GM23338 (cell line): ENCODE measurements at regions not wholly inside any gene's neighbourhood (a gene's known extent, or its start where the extent isn't known, plus 50 kb on each side); places are given as distances from the start of the nearest gene placed in this dataset.
A peak's percentile ranks its signal among the peaks of the same experiment; 100 is the strongest.

Experiments used
- ATAC-seq: fragments of 200-7000 bp; cut with Tn5 transposase; 3 replicates; pipeline ENCODE4 v1.9.1; 2020
- DNase-seq: peaks from one replicate; pipeline ENCODE4 v3.0.0-alpha.2; 2015; ENCODE audit warnings: low spot score
- H2AFZ ChIP-seq: fragments of 200-600 bp; sonication (generic); 2 replicates; pipeline ENCODE4 v1.8.0; 2016; ENCODE audit warnings: antibody characterized with exemption, mild to moderate bottlenecking, moderate library complexity
- H3F3A ChIP-seq: fragments of 200-600 bp; sonication (generic); replicated peaks from 2 replicates; pipeline ENCODE4 v1.8.0; 2017; ENCODE audit warnings: antibody characterized with exemption, mixed run types, low read depth
- H3K27ac ChIP-seq: fragments of 200-600 bp; sonication (generic); 2 replicates; pipeline ENCODE4 v1.6.1; 2016; ENCODE audit warnings: low read depth
- H3K27me3 ChIP-seq: fragments of 200-600 bp; sonication (generic); 2 replicates; pipeline ENCODE4 v1.8.0; 2016; ENCODE audit warnings: mild to moderate bottlenecking, mixed run types, moderate library complexity; ENCODE audit not compliant: insufficient read depth
- H3K36me3 ChIP-seq: fragments of 200-600 bp; sonication (generic); 2 replicates; pipeline ENCODE4 v1.8.0; 2016; ENCODE audit warnings: mild to moderate bottlenecking; ENCODE audit not compliant: insufficient read depth
- H3K4me1 ChIP-seq: fragments of 200-600 bp; sonication (generic); 2 replicates; pipeline ENCODE4 v1.8.0; 2016; ENCODE audit warnings: mild to moderate bottlenecking, moderate library complexity; ENCODE audit not compliant: insufficient read depth
- H3K4me2 ChIP-seq: fragments of 200-600 bp; sonication (generic); 2 replicates; pipeline ENCODE4 v1.7.1; 2017; ENCODE audit warnings: mixed run types
- H3K4me3 ChIP-seq: fragments of 200-600 bp; sonication (generic); 2 replicates; pipeline ENCODE4 v1.6.1; 2016; ENCODE audit warnings: mixed run types
- H3K79me2 ChIP-seq: fragments of 200-600 bp; sonication (generic); replicated peaks from 2 replicates; pipeline ENCODE4 v1.8.0; 2017; ENCODE audit warnings: mild to moderate bottlenecking; ENCODE audit not compliant: insufficient read depth
- H3K9me2 ChIP-seq: fragments of 200-600 bp; sonication (generic); 2 replicates; pipeline ENCODE4 v1.8.0; 2017; ENCODE audit not compliant: insufficient read depth
- H4K20me1 ChIP-seq: fragments of 200-600 bp; sonication (generic); replicated peaks from 2 replicates; pipeline ENCODE4 v1.8.0; 2017; ENCODE audit warnings: mild to moderate bottlenecking; ENCODE audit not compliant: insufficient read depth
- H3K27ac Mint-ChIP-seq: 2 replicates; pipeline ENCODE4 v1.8.0; 2020; ENCODE audit warnings: inconsistent platforms, mild to moderate bottlenecking, moderate library complexity, mixed read lengths
- H3K27me3 Mint-ChIP-seq: 3 replicates; pipeline ENCODE4 v1.8.0; 2022; ENCODE audit warnings: low read depth, mild to moderate bottlenecking, moderate library complexity, mixed read lengths, inconsistent platforms; ENCODE audit not compliant: insufficient read depth, poor library complexity
- H3K36me3 Mint-ChIP-seq: 3 replicates; pipeline ENCODE4 v1.8.0; 2021; ENCODE audit warnings: low read depth, mild to moderate bottlenecking, inconsistent platforms, moderate library complexity, mixed read lengths
- H3K4me1 Mint-ChIP-seq: 3 replicates; pipeline ENCODE4 v1.8.0; 2020; ENCODE audit warnings: mild to moderate bottlenecking, inconsistent platforms, mixed read lengths
- H3K4me3 Mint-ChIP-seq: 3 replicates; pipeline ENCODE4 v1.8.0; 2021; ENCODE audit warnings: moderate library complexity, mild to moderate bottlenecking, inconsistent platforms, mixed read lengths
- H3K9me3 Mint-ChIP-seq: 3 replicates; pipeline ENCODE4 v1.8.0; 2020; ENCODE audit warnings: moderate library complexity, mild to moderate bottlenecking, inconsistent platforms, mixed read lengths
- EZH2phosphoT487 ChIP-seq: fragments of 200-600 bp; sonication (generic); IDR thresholded peaks from one replicate; pipeline ENCODE4 v1.8.1; 2018; ENCODE audit warnings: antibody characterized with exemption; ENCODE audit not compliant: unreplicated experiment
- NANOG ChIP-seq: IDR thresholded peaks from 2 replicates; pipeline ENCODE4 v1.6.1; 2016; ENCODE audit warnings: antibody characterized with exemption, borderline replicate concordance
- POLR2AphosphoS5 ChIP-seq: IDR thresholded peaks from 2 replicates; pipeline ENCODE4 v1.6.1; 2016; ENCODE audit warnings: antibody characterized with exemption, low read depth
- ZNF331 ChIP-seq: fragments of 250-450 bp; sonication (Bioruptor Pico); IDR thresholded peaks from 2 replicates; pipeline ENCODE4 v1.5.0; 2020; ENCODE audit warnings: low read depth, mild to moderate bottlenecking, moderate library complexity
- TF ChIP-seq, protein P1 (sequence below): IDR thresholded peaks from one replicate; pipeline ENCODE4 v1.6.1; 2018; ENCODE audit warnings: antibody characterized with exemption; ENCODE audit not compliant: unreplicated experiment
- TF ChIP-seq, protein P2 (sequence below): IDR thresholded peaks from 2 replicates; pipeline ENCODE4 v1.6.1; 2016; ENCODE audit warnings: antibody characterized with exemption
- TF ChIP-seq, protein P3 (sequence below): fragments of 250-450 bp; sonication (Bioruptor Pico); IDR thresholded peaks from 2 replicates; pipeline ENCODE4 v1.5.0; 2020; ENCODE audit warnings: mild to moderate bottlenecking, moderate library complexity

DNA sequence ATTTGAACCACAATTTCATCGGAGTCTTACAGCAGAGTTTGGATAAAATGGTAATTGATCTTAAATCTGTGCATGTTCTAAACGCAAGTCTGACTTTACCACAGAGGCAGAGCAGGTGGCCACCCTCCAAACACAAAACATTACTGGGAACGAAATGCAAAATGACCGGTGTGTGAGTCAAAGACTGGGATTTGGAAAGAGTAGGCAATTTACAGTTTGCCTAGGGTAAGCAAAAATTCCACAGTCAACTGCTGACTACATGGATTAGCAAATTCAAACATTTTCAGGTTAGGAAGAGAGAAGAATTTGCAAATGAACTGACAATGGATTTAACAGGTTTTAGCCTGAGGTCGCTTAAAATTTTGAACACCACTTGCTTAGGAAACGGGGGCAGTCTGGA is 444.4 kb downstream of the HDGFL1 start:
- Mint-ChIP-seq H3K36me3 (no peaks in the 10 kb centered on the region; the same call in 2 of the 3 replicates), H3K27ac (no peak overlapping the region), H3K9me3 (no peaks in the 10 kb centered on the region), H3K27me3 (peaks cover 7% of the 10 kb centered on the region), H3K4me3 (no peak overlapping the region), H3K4me1 (peaks cover 17% of the 10 kb centered on the region; the same call in 2 of the 3 replicates)
- H2AFZ ChIP-seq: no peak overlapping the region
- H4K20me1 ChIP-seq: no peaks in the 10 kb centered on the region
- DNase-seq: peak; percentile 10
- no peaks in the 10 kb centered on the region for H3K9me2 ChIP-seq
- H3K27me3 ChIP-seq: no peaks in the 10 kb centered on the region
- peaks cover 13% of the 10 kb centered on the region; the same call in 1 of the 2 replicates for H3K4me1 ChIP-seq
- no peak overlapping the region for H3K4me3 ChIP-seq
- H3K27ac ChIP-seq: no peak overlapping the region
- no peaks in the 10 kb centered on the region for H3K79me2 ChIP-seq
- no peaks in the 10 kb centered on the region for H3F3A ChIP-seq
- no peaks in the 10 kb centered on the region for H3K36me3 ChIP-seq
- no peak for ATAC-seq
- H3K4me2 ChIP-seq: no peak overlapping the region
- TF ChIP-seq, protein P1, sequence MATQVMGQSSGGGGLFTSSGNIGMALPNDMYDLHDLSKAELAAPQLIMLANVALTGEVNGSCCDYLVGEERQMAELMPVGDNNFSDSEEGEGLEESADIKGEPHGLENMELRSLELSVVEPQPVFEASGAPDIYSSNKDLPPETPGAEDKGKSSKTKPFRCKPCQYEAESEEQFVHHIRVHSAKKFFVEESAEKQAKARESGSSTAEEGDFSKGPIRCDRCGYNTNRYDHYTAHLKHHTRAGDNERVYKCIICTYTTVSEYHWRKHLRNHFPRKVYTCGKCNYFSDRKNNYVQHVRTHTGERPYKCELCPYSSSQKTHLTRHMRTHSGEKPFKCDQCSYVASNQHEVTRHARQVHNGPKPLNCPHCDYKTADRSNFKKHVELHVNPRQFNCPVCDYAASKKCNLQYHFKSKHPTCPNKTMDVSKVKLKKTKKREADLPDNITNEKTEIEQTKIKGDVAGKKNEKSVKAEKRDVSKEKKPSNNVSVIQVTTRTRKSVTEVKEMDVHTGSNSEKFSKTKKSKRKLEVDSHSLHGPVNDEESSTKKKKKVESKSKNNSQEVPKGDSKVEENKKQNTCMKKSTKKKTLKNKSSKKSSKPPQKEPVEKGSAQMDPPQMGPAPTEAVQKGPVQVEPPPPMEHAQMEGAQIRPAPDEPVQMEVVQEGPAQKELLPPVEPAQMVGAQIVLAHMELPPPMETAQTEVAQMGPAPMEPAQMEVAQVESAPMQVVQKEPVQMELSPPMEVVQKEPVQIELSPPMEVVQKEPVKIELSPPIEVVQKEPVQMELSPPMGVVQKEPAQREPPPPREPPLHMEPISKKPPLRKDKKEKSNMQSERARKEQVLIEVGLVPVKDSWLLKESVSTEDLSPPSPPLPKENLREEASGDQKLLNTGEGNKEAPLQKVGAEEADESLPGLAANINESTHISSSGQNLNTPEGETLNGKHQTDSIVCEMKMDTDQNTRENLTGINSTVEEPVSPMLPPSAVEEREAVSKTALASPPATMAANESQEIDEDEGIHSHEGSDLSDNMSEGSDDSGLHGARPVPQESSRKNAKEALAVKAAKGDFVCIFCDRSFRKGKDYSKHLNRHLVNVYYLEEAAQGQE: no peak
- TF ChIP-seq ZNF331: no peak
- no peak for TF ChIP-seq NANOG

DNA sequence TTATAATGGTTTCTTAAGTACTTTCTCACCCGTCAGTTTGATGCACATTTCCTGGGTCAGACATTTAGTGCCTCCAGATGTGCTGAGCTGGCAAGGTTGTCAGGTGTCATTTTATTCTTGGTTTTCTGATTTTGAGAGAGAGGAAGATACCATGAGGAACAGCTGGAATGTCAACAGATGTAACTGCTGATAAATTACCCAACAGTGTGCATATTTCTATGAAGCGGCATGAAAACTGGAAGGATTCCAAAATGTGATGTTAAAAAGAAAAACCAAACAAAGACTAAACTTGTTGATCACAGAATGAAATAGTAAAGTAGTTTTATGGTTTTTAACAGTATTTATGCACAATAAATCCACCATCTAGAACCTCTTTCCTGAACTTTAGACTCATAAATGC is 447.3 kb downstream of the HDGFL1 start:
- H3K4me3 Mint-ChIP-seq: no peak overlapping the region
- no peak for ATAC-seq
- TF ChIP-seq, protein P1: no peak
- TF ChIP-seq NANOG (no peak), ZNF331 (no peak), EZH2phosphoT487 (no peak), POLR2AphosphoS5 (no peak)
- TF ChIP-seq, protein P2, sequence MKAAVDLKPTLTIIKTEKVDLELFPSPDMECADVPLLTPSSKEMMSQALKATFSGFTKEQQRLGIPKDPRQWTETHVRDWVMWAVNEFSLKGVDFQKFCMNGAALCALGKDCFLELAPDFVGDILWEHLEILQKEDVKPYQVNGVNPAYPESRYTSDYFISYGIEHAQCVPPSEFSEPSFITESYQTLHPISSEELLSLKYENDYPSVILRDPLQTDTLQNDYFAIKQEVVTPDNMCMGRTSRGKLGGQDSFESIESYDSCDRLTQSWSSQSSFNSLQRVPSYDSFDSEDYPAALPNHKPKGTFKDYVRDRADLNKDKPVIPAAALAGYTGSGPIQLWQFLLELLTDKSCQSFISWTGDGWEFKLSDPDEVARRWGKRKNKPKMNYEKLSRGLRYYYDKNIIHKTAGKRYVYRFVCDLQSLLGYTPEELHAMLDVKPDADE: no peak
- TF ChIP-seq, protein P3, sequence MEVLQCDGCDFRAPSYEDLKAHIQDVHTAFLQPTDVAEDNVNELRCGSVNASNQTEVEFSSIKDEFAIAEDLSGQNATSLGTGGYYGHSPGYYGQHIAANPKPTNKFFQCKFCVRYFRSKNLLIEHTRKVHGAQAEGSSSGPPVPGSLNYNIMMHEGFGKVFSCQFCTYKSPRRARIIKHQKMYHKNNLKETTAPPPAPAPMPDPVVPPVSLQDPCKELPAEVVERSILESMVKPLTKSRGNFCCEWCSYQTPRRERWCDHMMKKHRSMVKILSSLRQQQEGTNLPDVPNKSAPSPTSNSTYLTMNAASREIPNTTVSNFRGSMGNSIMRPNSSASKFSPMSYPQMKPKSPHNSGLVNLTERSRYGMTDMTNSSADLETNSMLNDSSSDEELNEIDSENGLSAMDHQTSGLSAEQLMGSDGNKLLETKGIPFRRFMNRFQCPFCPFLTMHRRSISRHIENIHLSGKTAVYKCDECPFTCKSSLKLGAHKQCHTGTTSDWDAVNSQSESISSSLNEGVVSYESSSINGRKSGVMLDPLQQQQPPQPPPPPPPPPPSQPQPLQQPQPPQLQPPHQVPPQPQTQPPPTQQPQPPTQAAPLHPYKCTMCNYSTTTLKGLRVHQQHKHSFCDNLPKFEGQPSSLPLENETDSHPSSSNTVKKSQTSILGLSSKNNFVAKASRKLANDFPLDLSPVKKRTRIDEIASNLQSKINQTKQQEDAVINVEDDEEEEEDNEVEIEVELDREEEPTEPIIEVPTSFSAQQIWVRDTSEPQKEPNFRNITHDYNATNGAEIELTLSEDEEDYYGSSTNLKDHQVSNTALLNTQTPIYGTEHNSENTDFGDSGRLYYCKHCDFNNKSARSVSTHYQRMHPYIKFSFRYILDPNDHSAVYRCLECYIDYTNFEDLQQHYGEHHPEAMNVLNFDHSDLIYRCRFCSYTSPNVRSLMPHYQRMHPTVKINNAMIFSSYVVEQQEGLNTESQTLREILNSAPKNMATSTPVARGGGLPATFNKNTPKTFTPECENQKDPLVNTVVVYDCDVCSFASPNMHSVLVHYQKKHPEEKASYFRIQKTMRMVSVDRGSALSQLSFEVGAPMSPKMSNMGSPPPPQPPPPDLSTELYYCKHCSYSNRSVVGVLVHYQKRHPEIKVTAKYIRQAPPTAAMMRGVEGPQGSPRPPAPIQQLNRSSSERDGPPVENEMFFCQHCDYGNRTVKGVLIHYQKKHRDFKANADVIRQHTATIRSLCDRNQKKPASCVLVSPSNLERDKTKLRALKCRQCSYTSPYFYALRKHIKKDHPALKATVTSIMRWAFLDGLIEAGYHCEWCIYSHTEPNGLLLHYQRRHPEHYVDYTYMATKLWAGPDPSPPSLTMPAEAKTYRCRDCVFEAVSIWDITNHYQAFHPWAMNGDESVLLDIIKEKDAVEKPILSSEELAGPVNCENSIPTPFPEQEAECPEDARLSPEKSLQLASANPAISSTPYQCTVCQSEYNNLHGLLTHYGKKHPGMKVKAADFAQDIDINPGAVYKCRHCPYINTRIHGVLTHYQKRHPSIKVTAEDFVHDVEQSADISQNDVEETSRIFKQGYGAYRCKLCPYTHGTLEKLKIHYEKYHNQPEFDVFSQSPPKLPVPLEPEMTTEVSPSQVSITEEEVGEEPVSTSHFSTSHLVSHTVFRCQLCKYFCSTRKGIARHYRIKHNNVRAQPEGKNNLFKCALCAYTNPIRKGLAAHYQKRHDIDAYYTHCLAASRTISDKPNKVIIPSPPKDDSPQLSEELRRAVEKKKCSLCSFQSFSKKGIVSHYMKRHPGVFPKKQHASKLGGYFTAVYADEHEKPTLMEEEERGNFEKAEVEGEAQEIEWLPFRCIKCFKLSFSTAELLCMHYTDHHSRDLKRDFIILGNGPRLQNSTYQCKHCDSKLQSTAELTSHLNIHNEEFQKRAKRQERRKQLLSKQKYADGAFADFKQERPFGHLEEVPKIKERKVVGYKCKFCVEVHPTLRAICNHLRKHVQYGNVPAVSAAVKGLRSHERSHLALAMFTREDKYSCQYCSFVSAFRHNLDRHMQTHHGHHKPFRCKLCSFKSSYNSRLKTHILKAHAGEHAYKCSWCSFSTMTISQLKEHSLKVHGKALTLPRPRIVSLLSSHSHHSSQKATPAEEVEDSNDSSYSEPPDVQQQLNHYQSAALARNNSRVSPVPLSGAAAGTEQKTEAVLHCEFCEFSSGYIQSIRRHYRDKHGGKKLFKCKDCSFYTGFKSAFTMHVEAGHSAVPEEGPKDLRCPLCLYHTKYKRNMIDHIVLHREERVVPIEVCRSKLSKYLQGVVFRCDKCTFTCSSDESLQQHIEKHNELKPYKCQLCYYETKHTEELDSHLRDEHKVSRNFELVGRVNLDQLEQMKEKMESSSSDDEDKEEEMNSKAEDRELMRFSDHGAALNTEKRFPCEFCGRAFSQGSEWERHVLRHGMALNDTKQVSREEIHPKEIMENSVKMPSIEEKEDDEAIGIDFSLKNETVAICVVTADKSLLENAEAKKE: no peak

More for the DNA sequence above, 447.3 kb downstream of the HDGFL1 start:
- H3K79me2 ChIP-seq: no peaks in the 10 kb centered on the region
- H3K27me3 Mint-ChIP-seq: peaks cover 7% of the 10 kb centered on the region
- no peak overlapping the region for H3K27ac Mint-ChIP-seq
- no peak overlapping the region for H3K27ac ChIP-seq
- H3K9me3 Mint-ChIP-seq: no peaks in the 10 kb centered on the region
- H3K27me3 ChIP-seq: no peaks in the 10 kb centered on the region
- H3K4me1 Mint-ChIP-seq: peaks cover 17% of the 10 kb centered on the region; the same call in 2 of the 3 replicates
- peaks cover 13% of the 10 kb centered on the region; the same call in 1 of the 2 replicates for H3K4me1 ChIP-seq
- H4K20me1 ChIP-seq: no peaks in the 10 kb centered on the region
- no peak for DNase-seq
- H3K9me2 ChIP-seq: no peaks in the 10 kb centered on the region
- no peak overlapping the region for H2AFZ ChIP-seq
- no peak overlapping the region for H3K4me3 ChIP-seq
- no peaks in the 10 kb centered on the region for H3K36me3 Mint-ChIP-seq
- H3F3A ChIP-seq: no peaks in the 10 kb centered on the region
- H3K36me3 ChIP-seq: no peaks in the 10 kb centered on the region
- no peak overlapping the region for H3K4me2 ChIP-seq
